ENCODE measurements at regions not wholly inside any gene's neighbourhood (a gene's known extent, or its start where the extent isn't known, plus 50 kb on each side); places are given as distances from the start of the nearest gene placed in this dataset.

- DNase-seq (ENCODE audit: low spot score in 2 of 2), result no peak
- Histone ChIP-seq H3K27ac (no peak overlapping the region), H3K4me3 (no peak overlapping the region), H3K36me3 (no peaks in the 10 kb centered on the region), H3K9me3 (no peaks in the 10 kb centered on the region), H3K27me3 (no peaks in the 10 kb centered on the region), H3K4me1 (no peaks in the 10 kb centered on the region)
- intact Hi-C loops (cut with DNase I), result no loop called here
- no peak for TF ChIP-seq CTCF (IDR thresholded peaks at IDR 0.05)
Observed at GRCh38 chr2:6068429-6068828, 376.2 kb downstream of the SOX11 start.

GRCh38 chr2:6069381-6069780, 377.2 kb downstream of the SOX11 start:
- Histone ChIP-seq H3K27me3 (no peaks in the 10 kb centered on the region), H3K4me3 (no peak overlapping the region), H3K27ac (no peak overlapping the region), H3K4me1 (no peaks in the 10 kb centered on the region), H3K36me3 (no peaks in the 10 kb centered on the region), H3K9me3 (no peaks in the 10 kb centered on the region)
- intact Hi-C loops (cut with DNase I), result no loop called here
- no peak for TF ChIP-seq CTCF (IDR thresholded peaks at IDR 0.05)
- DNase-seq (ENCODE audit: low spot score in 2 of 2), result no peak

GRCh38 chr2:6071519-6071918, 379.3 kb downstream of the SOX11 start:
- TF ChIP-seq CTCF (IDR thresholded peaks at IDR 0.05), result no peak
- H3K27ac ChIP-seq, result no peak overlapping the region

GRCh38 chr2:6072276-6072675, 380.1 kb downstream of the SOX11 start:
- H3K9me3 ChIP-seq, result no peaks in the 10 kb centered on the region
- no peaks in the 10 kb centered on the region for H3K36me3 ChIP-seq
- no peak for TF ChIP-seq CTCF (IDR thresholded peaks at IDR 0.05)
- no peak overlapping the region for H3K4me3 ChIP-seq
- no peak overlapping the region for H3K27ac ChIP-seq
- no peak for DNase-seq (ENCODE audit: low spot score in 2 of 2)
- no peaks in the 10 kb centered on the region for H3K4me1 ChIP-seq
- intact Hi-C loops (cut with DNase I), result no loop called here
- no peaks in the 10 kb centered on the region for H3K27me3 ChIP-seq

More at GRCh38 chr2:6071519-6071918, 379.3 kb downstream of the SOX11 start:
- Histone ChIP-seq H3K4me1 (no peaks in the 10 kb centered on the region), H3K27me3 (no peaks in the 10 kb centered on the region), H3K4me3 (no peak overlapping the region), H3K36me3 (no peaks in the 10 kb centered on the region), H3K9me3 (no peaks in the 10 kb centered on the region)
- intact Hi-C loops (cut with DNase I), result no loop called here
- DNase-seq (ENCODE audit: low spot score in 2 of 2), result no peak

GRCh38 chr2:6072768-6073167, 380.6 kb downstream of the SOX11 start:
- intact Hi-C loops (cut with DNase I), result no loop called here
- no peaks in the 10 kb centered on the region for H3K36me3 ChIP-seq
- H3K27me3 ChIP-seq, result no peaks in the 10 kb centered on the region
- no peak overlapping the region for H3K27ac ChIP-seq
- no peak for DNase-seq (ENCODE audit: low spot score in 2 of 2)
- no peaks in the 10 kb centered on the region for H3K9me3 ChIP-seq
- H3K4me1 ChIP-seq, result no peaks in the 10 kb centered on the region
- TF ChIP-seq CTCF (IDR thresholded peaks at IDR 0.05), result no peak
- H3K4me3 ChIP-seq, result no peak overlapping the region
